Activated T-cell treated with anti-CD3 and anti-CD28 coated beads, Interleukin-2, amount 50 U/mL, for 1 hour (primary cell): ENCODE measurements at regions not wholly inside any gene's neighbourhood (a gene's known extent, or its start where the extent isn't known, plus 50 kb on each side); places are given as distances from the start of the nearest gene placed in this dataset.

Experiments
- DNase-seq: peaks from one replicate; pipeline ENCODE4 v3.0.0-alpha.2; 2020

- no peak for DNase-seq
Measured at GRCh38 chr1:42033629-42034028, 114.9 kb upstream of the HIVEP3 start.

- no peak for DNase-seq
Measured at GRCh38 chr1:42017730-42018129, 99.0 kb upstream of the HIVEP3 start.

GRCh38 chr1:42017259-42017658 lies 98.5 kb upstream of the HIVEP3 start:
- DNase-seq, result no peak

GRCh38 chr1:42014823-42015222 lies 96.1 kb upstream of the HIVEP3 start:
- DNase-seq, result no peak

- no peak for DNase-seq
Measured at GRCh38 chr1:42013881-42014470, 95.3 kb upstream of the HIVEP3 start.

GRCh38 chr1:42012852-42013251 lies 94.1 kb upstream of the HIVEP3 start:
- no peak for DNase-seq

GRCh38 chr1:42010381-42010780 lies 91.7 kb upstream of the HIVEP3 start:
- DNase-seq, result no peak

- no peak for DNase-seq
Measured at GRCh38 chr1:42008264-42008663, 89.5 kb upstream of the HIVEP3 start.

GRCh38 chr1:42006836-42007235 lies 88.1 kb upstream of the HIVEP3 start:
- DNase-seq, result no peak

- DNase-seq, result no peak
Measured at GRCh38 chr1:42006093-42006492, 87.4 kb upstream of the HIVEP3 start.

GRCh38 chr1:42005530-42005929 lies 86.8 kb upstream of the HIVEP3 start:
- no peak for DNase-seq

GRCh38 chr1:42004860-42005259 lies 86.1 kb upstream of the HIVEP3 start:
- no peak for DNase-seq

GRCh38 chr1:42004322-42004721 lies 85.6 kb upstream of the HIVEP3 start:
- no peak for DNase-seq

GRCh38 chr1:42003433-42003832 lies 84.7 kb upstream of the HIVEP3 start:
- no peak for DNase-seq

- no peak for DNase-seq
Measured at GRCh38 chr1:42002220-42002619, 83.5 kb upstream of the HIVEP3 start.

- DNase-seq, result no peak
Measured at GRCh38 chr1:42000766-42001165, 82.0 kb upstream of the HIVEP3 start.

- no peak for DNase-seq
Measured at GRCh38 chr1:41999884-42000283, 81.2 kb upstream of the HIVEP3 start.

GRCh38 chr1:41998250-41998649 lies 79.5 kb upstream of the HIVEP3 start:
- no peak for DNase-seq

GRCh38 chr1:41997153-41997552 lies 78.4 kb upstream of the HIVEP3 start:
- no peak for DNase-seq

- no peak for DNase-seq
Measured at GRCh38 chr1:41995441-41996130, 76.9 kb upstream of the HIVEP3 start.

- no peak for DNase-seq
Measured at GRCh38 chr1:41994195-41994894, 75.6 kb upstream of the HIVEP3 start.

- DNase-seq, result no peak
Measured at GRCh38 chr1:41983451-41983850, 64.7 kb upstream of the HIVEP3 start.

GRCh38 chr1:41981796-41982195 lies 63.1 kb upstream of the HIVEP3 start:
- DNase-seq, result no peak
